ENCODE measurements at regions not wholly inside any gene's neighbourhood (a gene's known extent, or its start where the extent isn't known, plus 50 kb on each side); places are given as distances from the start of the nearest gene placed in this dataset.

DNA sequence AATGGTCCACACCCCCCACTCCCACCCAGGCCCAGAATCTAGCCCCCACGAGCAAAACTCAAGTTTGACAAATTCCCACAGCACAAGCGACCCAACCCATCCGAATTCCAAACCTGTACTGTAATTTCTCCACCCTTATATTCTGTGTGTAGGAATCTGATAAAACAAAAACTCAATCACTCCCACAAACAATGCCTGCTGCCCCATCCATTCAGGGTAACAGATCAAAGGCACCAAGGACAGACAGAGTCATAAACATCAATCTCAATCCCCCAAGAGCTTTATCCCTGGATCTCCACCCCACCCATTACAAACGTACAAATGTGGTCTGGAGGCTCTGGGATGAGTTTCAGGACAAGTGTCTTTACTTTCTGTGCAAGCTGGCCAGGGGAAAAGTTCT lies 157.8 kb downstream of the AXIN2 start:
- DNase-seq = no peak

GRCh38 chr17:65402513-65403496 lies 158.6 kb downstream of the AXIN2 start:
- DNase-seq = no peak

GRCh38 chr17:65401561-65401960 lies 159.9 kb downstream of the AXIN2 start:
- no peak for DNase-seq

GRCh38 chr17:65400701-65401100 lies 160.7 kb downstream of the AXIN2 start:
- DNase-seq = no peak

- DNase-seq = no peak
These were observed 163.2 kb downstream of the AXIN2 start for GRCh38 chr17:65398040-65398787.

- peak; percentile 26 for DNase-seq
These were observed 165.5 kb downstream of the AXIN2 start for GRCh38 chr17:65395924-65396323.

DNA sequence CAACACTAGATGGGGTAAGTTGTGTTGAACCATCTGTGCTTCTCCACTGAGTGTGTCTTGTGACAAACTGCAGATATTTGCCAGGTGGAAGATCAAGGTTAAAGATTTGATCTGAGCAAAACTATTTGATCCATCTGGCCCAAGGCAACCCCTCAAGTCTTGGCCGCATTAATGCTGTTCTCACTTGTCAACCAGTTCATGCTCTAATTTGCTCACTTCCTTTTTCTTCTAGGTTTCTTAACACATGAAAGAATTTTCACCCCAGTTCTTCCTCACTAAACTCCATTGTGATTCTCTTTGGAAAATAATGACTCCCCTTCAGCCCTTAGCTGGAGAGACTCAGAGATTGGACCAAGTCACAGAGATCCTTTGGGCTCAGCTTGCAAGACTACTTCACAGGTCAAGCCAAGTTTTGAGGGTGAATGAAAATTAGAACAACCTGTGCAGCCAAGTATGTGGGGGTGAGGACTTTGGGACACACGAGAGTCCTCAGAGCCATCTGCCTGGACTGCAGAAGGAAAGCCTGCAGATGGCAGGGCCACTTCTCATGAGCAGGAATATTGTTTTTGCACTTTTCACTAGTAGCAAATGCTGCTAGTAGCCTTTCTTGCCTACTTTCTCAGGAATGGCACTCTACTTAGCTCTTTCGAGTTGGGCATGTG lies 166.5 kb downstream of the AXIN2 start:
- DNase-seq = no peak

DNA sequence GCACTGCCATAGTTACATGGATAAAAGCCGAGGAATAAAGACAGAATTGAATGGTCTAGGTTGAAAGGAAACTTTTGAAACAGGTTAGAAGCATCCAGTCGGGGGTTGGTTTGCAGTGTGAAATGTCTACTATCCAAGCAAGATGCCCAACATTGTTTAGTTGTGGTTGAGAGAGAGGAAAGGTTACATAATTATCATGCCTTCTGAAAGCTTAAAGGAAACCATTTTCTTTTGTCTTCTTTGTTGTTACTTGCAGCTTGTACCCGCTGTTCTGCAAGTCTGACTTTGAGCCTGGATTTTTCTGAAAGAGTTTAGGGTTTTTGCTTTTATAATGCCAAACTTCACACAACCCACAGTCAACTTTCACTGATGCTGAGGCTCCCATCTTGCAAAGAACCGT lies 167.9 kb downstream of the AXIN2 start:
- no peak for DNase-seq

GRCh38 chr17:65389949-65390348 lies 171.5 kb downstream of the AXIN2 start:
- no peak for DNase-seq

GRCh38 chr17:65389426-65389825 lies 172.0 kb downstream of the AXIN2 start:
- no peak for DNase-seq

GRCh38 chr17:65388911-65389310 lies 172.5 kb downstream of the AXIN2 start:
- DNase-seq = no peak

GRCh38 chr17:65387322-65387721 lies 174.1 kb downstream of the AXIN2 start:
- DNase-seq = no peak

GRCh38 chr17:65385726-65386125 lies 175.7 kb downstream of the AXIN2 start:
- DNase-seq = no peak

DNA sequence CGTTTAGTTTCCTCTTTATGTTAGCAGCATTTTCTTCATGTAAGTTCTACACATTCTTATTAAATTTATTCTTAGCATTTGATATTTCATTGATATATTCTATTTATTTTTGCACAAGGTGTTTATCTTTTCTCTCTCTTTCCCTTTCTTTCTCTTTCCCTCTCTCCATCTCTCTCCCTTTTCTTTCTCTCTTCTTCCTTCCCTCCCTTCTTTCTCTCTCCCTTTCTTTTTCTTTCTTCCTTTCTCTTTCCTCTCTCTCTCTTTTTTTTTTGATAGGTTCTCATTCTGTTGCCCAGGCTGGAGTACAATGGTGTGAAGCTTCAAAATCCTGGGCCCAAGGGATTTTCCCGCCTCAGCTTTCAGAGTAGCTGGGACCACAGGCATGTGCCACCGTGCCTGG lies 176.4 kb downstream of the AXIN2 start:
- DNase-seq = no peak

DNA sequence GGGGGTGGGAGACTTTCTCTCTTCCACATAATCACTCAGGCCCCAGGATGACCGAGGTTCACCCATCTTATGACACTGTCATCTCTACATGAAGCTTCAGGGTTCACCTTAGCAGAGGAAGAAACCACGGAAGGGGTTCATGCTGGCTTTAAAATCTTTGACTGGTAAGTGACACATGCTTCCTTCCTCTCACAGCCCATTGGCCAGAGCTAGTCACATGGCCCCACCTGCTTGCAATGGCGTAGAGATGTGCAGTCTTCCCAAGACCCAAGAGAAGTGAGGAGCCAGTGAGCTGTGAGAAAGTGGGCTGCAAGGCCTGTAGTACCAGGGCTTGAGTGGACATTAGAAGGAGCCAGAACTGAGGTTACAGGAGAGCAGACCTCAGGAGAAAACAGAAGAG lies 180.3 kb downstream of the AXIN2 start:
- no peak for DNase-seq

- DNase-seq = no peak
These were observed 186.5 kb downstream of the AXIN2 start for GRCh38 chr17:65374966-65375365.

DNA sequence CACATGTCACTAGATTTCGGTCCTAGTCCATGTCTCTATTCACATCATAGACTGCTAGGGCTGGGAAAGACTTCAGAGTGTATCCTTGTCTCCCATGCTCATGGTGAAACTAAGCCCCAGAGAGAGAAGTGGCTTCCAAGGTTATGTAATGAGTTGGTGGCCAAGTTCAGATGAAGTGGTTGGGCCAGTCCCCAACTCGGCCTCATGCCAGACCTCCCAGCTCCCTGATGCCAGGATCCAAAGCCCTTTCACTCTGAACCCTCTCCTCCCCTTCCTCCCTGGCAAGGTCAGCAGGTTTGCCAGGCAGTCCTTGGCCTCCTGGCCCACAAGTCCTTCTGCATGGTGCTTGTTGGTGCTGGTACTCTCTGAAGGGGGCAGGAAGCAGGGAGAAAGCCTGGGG lies 189.7 kb downstream of the AXIN2 start:
- no peak for DNase-seq

- DNase-seq = no peak
These were observed 190.7 kb downstream of the AXIN2 start for GRCh38 chr17:65370669-65371131.

GRCh38 chr17:65368341-65368740 lies 193.1 kb downstream of the AXIN2 start:
- no peak for DNase-seq

GRCh38 chr17:65366102-65366844 lies 195.2 kb downstream of the AXIN2 start:
- no peak for DNase-seq

DNA sequence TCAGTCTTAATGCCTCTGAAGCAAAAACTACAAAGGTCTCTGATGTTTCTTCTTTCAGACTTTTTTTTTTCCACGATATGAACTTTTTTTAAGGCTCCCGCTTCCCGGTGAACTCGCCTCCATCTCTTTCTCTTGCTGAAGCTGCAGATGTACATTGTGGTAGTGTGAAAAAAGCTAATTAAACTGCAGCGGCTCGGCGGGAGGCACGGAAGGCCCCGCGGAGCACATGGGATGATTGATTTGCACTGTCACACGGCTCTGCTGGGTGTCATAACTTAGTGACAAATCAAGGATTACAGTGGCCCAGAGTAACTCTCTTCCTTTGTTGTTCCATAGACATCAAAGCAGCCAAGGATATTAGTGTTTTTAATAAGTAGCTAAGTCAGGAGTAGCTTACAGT lies 196.3 kb downstream of the AXIN2 start:
- no peak for DNase-seq

DNA sequence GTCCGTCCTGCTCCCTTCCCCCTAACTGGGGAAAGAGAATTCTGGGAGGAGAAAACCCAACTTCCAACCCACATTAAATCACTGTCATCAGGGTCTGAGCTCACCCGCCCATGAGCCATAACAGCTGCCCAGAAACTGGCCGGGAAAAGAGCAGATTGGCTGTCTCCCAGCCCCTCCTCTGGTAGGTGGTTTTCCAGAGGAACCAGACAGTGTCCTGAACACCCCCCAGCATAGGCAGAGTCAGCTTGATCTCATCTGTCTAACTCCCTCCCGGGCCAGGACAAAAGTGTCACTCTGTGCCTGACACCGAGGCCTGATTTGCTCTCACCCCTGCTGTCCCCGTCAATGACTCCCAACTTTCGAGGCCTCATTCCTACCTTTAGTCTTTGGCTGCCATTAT lies 197.0 kb downstream of the AXIN2 start:
- DNase-seq = no peak

DNA sequence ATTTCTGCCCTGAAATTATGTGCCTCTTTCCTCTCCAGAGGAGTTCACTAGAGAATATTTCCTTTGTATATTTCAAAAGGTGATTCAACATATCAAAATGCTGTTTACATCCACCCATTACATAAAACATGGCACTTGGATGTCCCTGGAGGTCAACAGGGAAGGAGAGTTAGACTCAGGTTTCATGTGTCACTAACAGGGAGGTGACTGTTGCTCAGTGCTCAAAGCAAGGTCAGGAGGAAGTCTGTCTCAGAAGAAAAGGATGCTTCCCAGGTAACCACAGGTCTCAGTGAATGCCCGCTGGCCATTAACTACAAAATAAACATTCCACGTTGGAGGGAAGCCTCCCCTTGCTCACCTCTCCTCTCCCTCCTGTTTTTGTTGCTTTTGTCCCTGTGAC lies 198.6 kb downstream of the AXIN2 start:
- DNase-seq = no peak
